AG04450 (cell line): ENCODE measurements at regions not wholly inside any gene's neighbourhood (a gene's known extent, or its start where the extent isn't known, plus 50 kb on each side); places are given as distances from the start of the nearest gene placed in this dataset.

Experiments used
- CTCF ChIA-PET: fragments of 300-600, 350-600 bp; formaldehyde crosslinking; extraction: SDS; loops from one replicate; lab custom pipeline; 2022; ENCODE audit warnings: antibody characterized with exemption, inconsistent platforms; lab: Charles Lee
- POLR2A ChIA-PET: fragments of 350-600 bp; formaldehyde crosslinking; extraction: SDS; loops from one replicate; lab custom pipeline; 2021; ENCODE audit warnings: antibody characterized with exemption, inconsistent platforms; lab: Yijun Ruan, JAX
- DNase-seq: peaks from one replicate; pipeline ENCODE4 v3.0.0-alpha.2; 2011; ENCODE audit warnings: low read depth, low spot score
- H3K27ac ChIP-seq: one replicate; pipeline ENCODE4 v1.5.1; 2012; ENCODE audit warnings: low read depth, low read length, control low read depth
- H3K27me3 ChIP-seq: one replicate; pipeline ENCODE4 v1.6.0; 2012; ENCODE audit warnings: low read length; ENCODE audit not compliant: control insufficient read depth, insufficient read depth
- H3K4me3 ChIP-seq: 2 replicates; pipeline ENCODE4 v1.5.1; 2011; ENCODE audit warnings: mild to moderate bottlenecking, low read depth, low read length, control low read depth
- H3K9me3 ChIP-seq: 2 replicates; pipeline ENCODE4 v1.5.1; 2012; ENCODE audit warnings: low read length; ENCODE audit not compliant: control insufficient read depth, insufficient read depth
- CTCF ChIP-seq: IDR thresholded peaks from 2 replicates; pipeline ENCODE4 v1.5.1; 2011; ENCODE audit warnings: low read depth, low read length, control low read depth, inconsistent platforms

- TF ChIP-seq CTCF: no peak
- H3K9me3 ChIP-seq: no peaks in the 10 kb centered on the region
- no peak overlapping the region for H3K4me3 ChIP-seq
- no peak overlapping the region for H3K27ac ChIP-seq
- ChIA-PET POLR2A (no interaction called here), CTCF (no interaction called here)
- no peak for DNase-seq
- H3K27me3 ChIP-seq: no peaks in the 10 kb centered on the region
These were observed 82.0 kb upstream of the KLHL13 start for GRCh38 chrX:118198577-118198976.

DNA sequence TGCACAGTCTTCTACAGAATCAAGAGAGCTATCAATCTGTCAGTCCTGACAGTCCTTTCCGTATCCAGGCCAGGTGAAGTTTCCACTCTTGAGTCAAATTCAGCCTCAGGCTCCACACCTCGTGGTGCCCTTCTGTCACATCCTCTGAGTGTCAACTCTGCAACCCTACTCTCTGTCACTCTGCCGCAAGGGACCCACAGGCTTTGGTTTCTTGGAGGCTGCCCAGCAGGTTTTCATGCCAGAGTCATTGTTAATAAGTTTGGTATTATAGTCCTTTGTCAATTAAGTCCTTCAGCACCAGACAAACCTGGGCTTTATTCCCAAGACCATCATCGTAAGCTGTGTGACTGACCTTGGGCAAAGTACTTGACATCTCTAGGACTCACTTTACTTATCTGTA is 83.4 kb upstream of the KLHL13 start:
- Histone ChIP-seq H3K27me3 (no peaks in the 10 kb centered on the region), H3K27ac (no peak overlapping the region), H3K4me3 (no peak overlapping the region), H3K9me3 (no peaks in the 10 kb centered on the region)
- CTCF ChIA-PET: no interaction called here
- no peak for TF ChIP-seq CTCF
- POLR2A ChIA-PET: no interaction called here
- no peak for DNase-seq

GRCh38 chrX:118205421-118206395 is 89.1 kb upstream of the KLHL13 start:
- no peak for DNase-seq
- Histone ChIP-seq H3K27me3 (no peaks in the 10 kb centered on the region), H3K4me3 (no peak overlapping the region), H3K27ac (no peak overlapping the region), H3K9me3 (no peaks in the 10 kb centered on the region)
- no peak for TF ChIP-seq CTCF
- POLR2A ChIA-PET: no interaction called here
- CTCF ChIA-PET: no interaction called here

- CTCF ChIA-PET: no interaction called here
- DNase-seq: no peak
- no peaks in the 10 kb centered on the region for H3K27me3 ChIP-seq
- H3K9me3 ChIP-seq: no peaks in the 10 kb centered on the region
- TF ChIP-seq CTCF: no peak
- no peak overlapping the region for H3K4me3 ChIP-seq
- POLR2A ChIA-PET: no interaction called here
- no peak overlapping the region for H3K27ac ChIP-seq
These were observed 91.3 kb upstream of the KLHL13 start for GRCh38 chrX:118207831-118208453.

- no peak for DNase-seq
- ChIA-PET POLR2A (no interaction called here), CTCF (no interaction called here)
- no peak overlapping the region for H3K4me3 ChIP-seq
- H3K9me3 ChIP-seq: no peaks in the 10 kb centered on the region
- H3K27ac ChIP-seq: no peak overlapping the region
- TF ChIP-seq CTCF: no peak
- no peaks in the 10 kb centered on the region for H3K27me3 ChIP-seq
These were observed 91.9 kb upstream of the KLHL13 start for GRCh38 chrX:118208481-118208880.
